Gastroesophageal sphincter (tissue), 4 donors: ENCODE measurements at regions not wholly inside any gene's neighbourhood (a gene's known extent, or its start where the extent isn't known, plus 50 kb on each side); places are given as distances from the start of the nearest gene placed in this dataset.

ENCODE experiments used
- ATAC-seq: fragments of 150-250 bp; one replicate; pipeline ENCODE4 v1.9.1; 2016; ENCODE audit warnings: mild to moderate bottlenecking, moderate library complexity
- H3K27ac ChIP-seq, 4 donors: fragments of 200-600 bp; sonication (generic) in 3 of 4; 1 replicate in 3 of 4; 2 replicates in 1 of 4; pipeline ENCODE4 v1.5.1; 2016 to 2019
- H3K27me3 ChIP-seq: fragments of 200-600 bp; sonication (generic); one replicate; pipeline ENCODE4 v1.5.1; 2019
- H3K36me3 ChIP-seq, 2 donors: fragments of 200-600 bp; sonication (generic); one replicate each; pipeline ENCODE4 v1.5.1; 2019; ENCODE audit warnings: control low read depth in 1 of 2
- H3K4me1 ChIP-seq, 3 donors: fragments of 200-600 bp; sonication (generic); 1 replicate in 2 of 3; 2 replicates in 1 of 3; pipeline ENCODE4 v1.5.1; 2016 to 2019; ENCODE audit warnings: control low read depth in 2 of 3
- H3K4me3 ChIP-seq, 2 donors: fragments of 200-600 bp; sonication (generic); one replicate each; pipeline ENCODE4 v1.5.1; 2019; ENCODE audit warnings: mild to moderate bottlenecking in 1 of 2, moderate library complexity in 1 of 2
- H3K9me3 ChIP-seq, 3 donors: fragments of 200-600 bp; sonication (generic); one replicate each; pipeline ENCODE4 v1.5.1; 2017 to 2019; ENCODE audit warnings: control low read depth in 2 of 3
- CTCF ChIP-seq, 4 experiments: fragments of 200-600 bp in 2 of 4; fragments of 450-650 bp in 2 of 4; sonication (generic) in 1 of 4; IDR thresholded peaks; one replicate each; pipeline ENCODE4 v1.5.1; 2017 to 2019; ENCODE audit warnings: antibody characterized with exemption in 4 of 4, mild to moderate bottlenecking in 2 of 4, moderate library complexity in 2 of 4
- EP300 ChIP-seq: sonication (generic); formaldehyde crosslinking; IDR thresholded peaks from one replicate; pipeline ENCODE4 v1.6.1; 2017; ENCODE audit warnings: antibody characterized with exemption, mild to moderate bottlenecking
- POLR2A ChIP-seq, 2 donors: fragments of 450-650 bp; IDR thresholded peaks; one replicate each; pipeline ENCODE4 v1.6.1; 2017; ENCODE audit warnings: antibody characterized with exemption in 2 of 2, mild to moderate bottlenecking in 2 of 2, moderate library complexity in 1 of 2
- POLR2AphosphoS5 ChIP-seq: sonication (generic); formaldehyde crosslinking; IDR thresholded peaks from one replicate; pipeline ENCODE4 v1.6.1; 2017; ENCODE audit warnings: antibody characterized with exemption
- WGBS, 2 donors: methylation state at CpG; one replicate each; pipeline ENCODE4 v1.1.5; 2018; ENCODE audit warnings: low coverage in 1 of 2; 5-methylcytosine and 5-hydroxymethylcytosine counted together

- 67 to 72% methylated on average over 5 of the region's 5 CpGs for WGBS, 2 donors
- H3K27ac ChIP-seq: no peak overlapping the region
- H3K9me3 ChIP-seq: no peaks in the 10 kb centered on the region
- ATAC-seq: no peak
- no peaks in the 10 kb centered on the region for H3K36me3 ChIP-seq
- no peak overlapping the region for H3K4me3 ChIP-seq
- H3K27me3 ChIP-seq: no peaks in the 10 kb centered on the region
- no peak for TF ChIP-seq CTCF (IDR thresholded peaks at IDR 0.05)
- TF ChIP-seq EP300: no peak
- TF ChIP-seq POLR2AphosphoS5: no peak
- no peak for TF ChIP-seq POLR2A (IDR thresholded peaks at IDR 0.05)
- no peaks in the 10 kb centered on the region for H3K4me1 ChIP-seq
Measured at GRCh38 chr14:83257466-83258439, 1724.1 kb upstream of the SEL1L start.

DNA sequence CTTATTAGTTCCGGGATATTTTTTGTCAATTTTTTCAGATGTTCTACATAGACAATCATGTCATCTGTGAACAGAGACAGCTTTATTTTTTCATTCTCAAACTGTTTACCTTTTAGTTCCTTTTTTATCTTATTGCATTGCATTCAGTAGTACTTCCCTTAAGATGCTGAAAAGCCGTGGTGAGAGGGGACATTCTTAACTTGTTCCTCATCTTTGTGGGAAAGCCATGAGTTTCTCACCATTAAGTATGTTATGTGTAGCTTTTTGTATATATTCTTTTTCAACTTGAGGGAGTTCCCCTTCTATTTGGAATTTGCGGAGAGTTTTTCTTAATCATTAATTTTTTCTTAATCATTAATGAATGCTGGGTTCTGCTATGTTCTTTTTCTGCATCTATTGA is 1727.1 kb upstream of the SEL1L start:
- ATAC-seq: no peak
- no peak for TF ChIP-seq CTCF (IDR thresholded peaks at IDR 0.05)
- TF ChIP-seq POLR2A (IDR thresholded peaks at IDR 0.05): no peak
- TF ChIP-seq EP300: no peak
- no peak for TF ChIP-seq POLR2AphosphoS5
- H3K27ac ChIP-seq: no peak overlapping the region
- no peaks in the 10 kb centered on the region for H3K27me3 ChIP-seq
- H3K4me3 ChIP-seq: no peak overlapping the region
- H3K9me3 ChIP-seq: no peaks in the 10 kb centered on the region
- no peaks in the 10 kb centered on the region for H3K36me3 ChIP-seq
- H3K4me1 ChIP-seq: no peaks in the 10 kb centered on the region
- 89 to 93% methylated on average over 3 of the region's 3 CpGs for WGBS, 2 donors

DNA sequence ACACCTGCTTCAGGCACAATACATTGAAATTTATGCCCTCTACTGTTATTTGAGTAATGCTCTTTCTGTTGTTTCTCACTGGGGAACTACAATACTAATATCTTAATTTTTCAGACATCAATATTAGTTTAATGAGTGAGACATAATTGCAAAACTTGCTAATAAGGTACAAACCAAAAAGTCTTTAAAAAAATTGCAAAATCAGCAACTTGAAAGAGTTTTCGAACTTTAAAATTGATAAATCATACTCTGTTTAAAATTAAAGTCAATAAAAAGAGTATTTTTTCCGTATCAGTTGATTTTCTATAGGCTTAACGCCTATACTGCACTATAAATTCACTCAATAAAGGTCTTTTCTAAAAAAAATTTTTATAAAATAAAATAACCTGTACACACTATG is 1735.9 kb upstream of the SEL1L start:
- no peaks in the 10 kb centered on the region for H3K4me1 ChIP-seq
- 89 to 92% methylated on average over 3 of the region's 3 CpGs for WGBS, 2 donors

DNA sequence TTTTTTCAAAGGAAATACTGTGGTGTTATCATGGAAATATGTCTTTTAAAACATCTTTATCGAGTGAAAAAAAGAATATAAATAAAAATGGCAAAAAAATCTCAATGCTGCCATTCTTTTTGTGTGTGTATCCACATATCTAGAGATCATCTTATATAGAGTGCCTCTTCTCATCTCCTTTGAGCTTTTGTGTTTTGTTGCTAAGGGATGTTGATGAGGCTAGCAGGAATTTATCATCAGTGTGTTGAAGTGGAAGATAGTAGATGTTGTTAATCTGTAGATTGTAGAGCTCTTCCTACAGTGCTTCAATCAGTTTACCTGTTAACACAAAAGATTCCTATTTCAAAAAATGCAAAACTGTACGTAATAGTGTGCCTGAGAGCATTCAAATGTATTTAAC is 1738.0 kb upstream of the SEL1L start:
- Histone ChIP-seq H3K9me3 (no peaks in the 10 kb centered on the region), H3K36me3 (no peaks in the 10 kb centered on the region), H3K4me1 (no peaks in the 10 kb centered on the region), H3K27ac (no peak overlapping the region), H3K4me3 (no peak overlapping the region), H3K27me3 (no peaks in the 10 kb centered on the region)
- TF ChIP-seq CTCF (IDR thresholded peaks at IDR 0.05) (no peak), POLR2AphosphoS5 (no peak), EP300 (no peak), POLR2A (IDR thresholded peaks at IDR 0.05) (no peak)
- no peak for ATAC-seq
- WGBS, 2 donors: 75 to 92% methylated on average over 2 of the region's 2 CpGs

More for the DNA sequence above, 1735.9 kb upstream of the SEL1L start:
- no peak for TF ChIP-seq EP300
- no peak for TF ChIP-seq CTCF (IDR thresholded peaks at IDR 0.05)
- TF ChIP-seq POLR2AphosphoS5: no peak
- TF ChIP-seq POLR2A (IDR thresholded peaks at IDR 0.05): no peak
- ATAC-seq: no peak
- no peaks in the 10 kb centered on the region for H3K9me3 ChIP-seq
- no peak overlapping the region for H3K4me3 ChIP-seq
- H3K36me3 ChIP-seq: no peaks in the 10 kb centered on the region
- no peak overlapping the region for H3K27ac ChIP-seq
- H3K27me3 ChIP-seq: no peaks in the 10 kb centered on the region

GRCh38 chr14:83280719-83281118 is 1747.1 kb upstream of the SEL1L start:
- H3K4me1 ChIP-seq: no peaks in the 10 kb centered on the region
- H3K27me3 ChIP-seq: no peaks in the 10 kb centered on the region
- ATAC-seq: no peak
- H3K4me3 ChIP-seq: no peak overlapping the region
- no peak for TF ChIP-seq CTCF (IDR thresholded peaks at IDR 0.05)
- no peak for TF ChIP-seq EP300
- no peak for TF ChIP-seq POLR2AphosphoS5
- TF ChIP-seq POLR2A (IDR thresholded peaks at IDR 0.05): no peak
- no peak overlapping the region for H3K27ac ChIP-seq
- 96% methylated on average over 4 of the region's 4 CpGs for WGBS, 2 donors
- no peaks in the 10 kb centered on the region for H3K9me3 ChIP-seq
- H3K36me3 ChIP-seq: no peaks in the 10 kb centered on the region
